ENCODE measurements at regions not wholly inside any gene's neighbourhood (a gene's known extent, or its start where the extent isn't known, plus 50 kb on each side); places are given as distances from the start of the nearest gene placed in this dataset.

- TF ChIP-seq CTCF (IDR thresholded peaks at IDR 0.05; ENCODE audit: insufficient read depth, low read depth, low read length): no peak
- no peak for TF ChIP-seq EZH2 (IDR thresholded peaks at IDR 0.05; ENCODE audit: insufficient read depth, low read length)
Observed at GRCh38 chr18:10353791-10354190, 100.6 kb upstream of the APCDD1 start.

Data from astrocyte (in vitro differentiated cells and primary cell).